ENCODE measurements at regions not wholly inside any gene's neighbourhood (a gene's known extent, or its start where the extent isn't known, plus 50 kb on each side); places are given as distances from the start of the nearest gene placed in this dataset.

DNA sequence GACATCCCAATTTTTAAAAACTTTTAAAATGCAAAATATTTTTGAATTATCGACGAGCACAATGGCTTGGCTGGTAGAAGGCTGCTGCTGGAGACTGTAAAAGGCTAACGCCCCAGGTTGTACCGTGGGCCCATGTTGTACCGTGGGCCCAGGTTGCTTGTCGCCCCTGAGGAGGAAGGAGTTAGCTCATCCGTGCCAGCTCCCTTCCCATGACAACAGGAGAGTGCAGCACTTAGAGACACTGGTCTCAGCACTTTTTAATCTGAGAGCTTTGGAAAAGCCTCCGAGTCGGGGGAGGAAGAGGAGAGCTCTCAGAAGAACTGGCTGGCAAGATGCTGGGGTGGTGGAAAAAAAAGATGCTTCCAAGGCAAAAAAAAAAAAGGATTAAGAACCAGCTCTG, 50.3 kb upstream of the CACNA1A start:
- H3K4me3 ChIP-seq (ENCODE audit: low read depth, low read length): no peak overlapping the region
- in situ Hi-C loops (cut with HindIII; ENCODE audit: low sequenced_read_pairs): no loop called here
- TF ChIP-seq, protein P1, sequence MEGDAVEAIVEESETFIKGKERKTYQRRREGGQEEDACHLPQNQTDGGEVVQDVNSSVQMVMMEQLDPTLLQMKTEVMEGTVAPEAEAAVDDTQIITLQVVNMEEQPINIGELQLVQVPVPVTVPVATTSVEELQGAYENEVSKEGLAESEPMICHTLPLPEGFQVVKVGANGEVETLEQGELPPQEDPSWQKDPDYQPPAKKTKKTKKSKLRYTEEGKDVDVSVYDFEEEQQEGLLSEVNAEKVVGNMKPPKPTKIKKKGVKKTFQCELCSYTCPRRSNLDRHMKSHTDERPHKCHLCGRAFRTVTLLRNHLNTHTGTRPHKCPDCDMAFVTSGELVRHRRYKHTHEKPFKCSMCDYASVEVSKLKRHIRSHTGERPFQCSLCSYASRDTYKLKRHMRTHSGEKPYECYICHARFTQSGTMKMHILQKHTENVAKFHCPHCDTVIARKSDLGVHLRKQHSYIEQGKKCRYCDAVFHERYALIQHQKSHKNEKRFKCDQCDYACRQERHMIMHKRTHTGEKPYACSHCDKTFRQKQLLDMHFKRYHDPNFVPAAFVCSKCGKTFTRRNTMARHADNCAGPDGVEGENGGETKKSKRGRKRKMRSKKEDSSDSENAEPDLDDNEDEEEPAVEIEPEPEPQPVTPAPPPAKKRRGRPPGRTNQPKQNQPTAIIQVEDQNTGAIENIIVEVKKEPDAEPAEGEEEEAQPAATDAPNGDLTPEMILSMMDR (IDR thresholded peaks at IDR 0.05; ENCODE audit: low read depth, low read length): no peak
- no peak for DNase-seq (ENCODE audit: low read depth, low spot score)

All from astrocyte of the spinal cord (primary cell).